GM21423 (cell line): ENCODE measurements at regions not wholly inside any gene's neighbourhood (a gene's known extent, or its start where the extent isn't known, plus 50 kb on each side); places are given as distances from the start of the nearest gene placed in this dataset.
"Not testable (repeated sequence)": the region's sequence is repeated elsewhere in the genome, so short reads cannot be mapped to it uniquely, and the experiment has no call there.

Source experiments
- ATAC-seq: cut with Tn5 transposase; IDR thresholded peaks from one replicate; pipeline ENCODE4 v1.9.1; 2021; ENCODE audit warnings: mild to moderate bottlenecking, moderate library complexity; ENCODE audit not compliant: unreplicated experiment

DNA sequence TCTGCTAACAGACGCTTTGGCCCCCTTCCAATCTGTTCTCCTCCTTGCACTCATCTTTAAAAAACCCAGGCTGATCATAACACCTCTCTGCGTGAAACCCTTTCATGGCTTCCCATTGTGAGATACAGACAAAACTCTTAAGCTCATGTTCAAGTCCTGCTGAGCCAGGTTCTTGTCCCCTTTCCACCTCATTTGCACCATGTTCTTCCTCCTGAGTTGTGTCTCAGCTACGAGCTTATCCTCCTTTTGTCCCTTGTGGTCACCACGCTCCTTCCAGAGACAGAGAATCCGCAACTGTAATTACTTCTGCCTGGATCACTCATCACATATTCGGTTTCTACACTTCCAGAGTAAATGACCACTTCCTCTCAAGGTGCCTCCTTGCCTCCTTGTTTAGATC is 238.8 kb downstream of the ACTR3 start:
- ATAC-seq, result no peak

DNA sequence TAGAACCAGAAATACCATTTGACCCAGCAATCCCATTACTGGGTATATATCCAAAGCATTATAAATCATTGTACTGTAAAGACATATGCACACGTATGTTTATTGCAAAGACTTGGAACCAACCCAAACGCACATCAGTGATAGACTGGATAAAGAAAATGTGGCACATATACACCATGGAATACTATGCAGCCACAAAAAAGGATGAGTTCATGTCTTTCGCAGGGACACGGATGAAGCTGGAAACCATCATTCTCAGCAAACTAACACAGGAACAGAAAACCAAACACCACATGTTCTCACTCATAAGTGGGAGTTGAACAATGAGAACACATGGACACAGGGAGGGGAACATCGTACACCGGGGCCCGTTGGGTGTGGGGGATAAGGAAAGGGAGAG is 242.2 kb downstream of the ACTR3 start:
- ATAC-seq, result not testable (repeated sequence)

DNA sequence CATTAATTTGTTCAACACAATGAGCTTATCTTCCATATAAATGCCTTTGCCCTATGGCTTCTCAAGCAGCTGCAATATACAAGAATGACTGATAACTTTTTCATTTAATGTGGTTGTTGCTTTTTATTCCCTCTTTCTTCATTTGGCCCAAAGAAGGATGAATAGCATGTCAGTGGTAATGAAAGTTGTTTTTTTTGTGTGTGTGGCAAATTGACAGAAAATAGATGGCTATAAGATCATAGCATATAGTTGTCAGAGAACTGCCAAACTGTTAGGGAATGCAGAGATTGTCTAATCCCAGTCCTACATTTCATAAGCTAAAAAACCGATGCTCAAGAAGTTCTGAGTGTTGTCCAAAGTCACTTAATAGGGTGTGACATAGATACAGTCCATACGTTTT is 244.3 kb downstream of the ACTR3 start:
- no peak for ATAC-seq

DNA sequence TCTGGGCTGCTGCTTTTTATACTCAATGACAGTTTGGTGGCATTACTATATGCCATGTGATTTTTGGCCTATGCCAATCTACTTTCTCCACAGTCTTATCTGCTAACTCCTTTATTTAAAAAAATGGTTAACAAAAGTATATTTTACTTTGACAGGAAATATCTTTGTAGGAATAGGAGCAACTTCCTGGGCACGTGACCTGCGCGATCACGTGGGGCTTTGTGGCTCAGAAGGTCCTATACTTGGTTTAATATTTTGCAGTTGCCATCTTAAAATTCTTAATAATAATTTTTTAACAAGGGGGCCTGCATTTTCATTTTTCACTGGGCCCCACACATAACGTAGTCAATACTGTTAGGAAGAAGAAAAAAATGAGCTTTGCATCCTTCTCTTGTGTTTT is 249.7 kb downstream of the ACTR3 start:
- ATAC-seq, result no peak

DNA sequence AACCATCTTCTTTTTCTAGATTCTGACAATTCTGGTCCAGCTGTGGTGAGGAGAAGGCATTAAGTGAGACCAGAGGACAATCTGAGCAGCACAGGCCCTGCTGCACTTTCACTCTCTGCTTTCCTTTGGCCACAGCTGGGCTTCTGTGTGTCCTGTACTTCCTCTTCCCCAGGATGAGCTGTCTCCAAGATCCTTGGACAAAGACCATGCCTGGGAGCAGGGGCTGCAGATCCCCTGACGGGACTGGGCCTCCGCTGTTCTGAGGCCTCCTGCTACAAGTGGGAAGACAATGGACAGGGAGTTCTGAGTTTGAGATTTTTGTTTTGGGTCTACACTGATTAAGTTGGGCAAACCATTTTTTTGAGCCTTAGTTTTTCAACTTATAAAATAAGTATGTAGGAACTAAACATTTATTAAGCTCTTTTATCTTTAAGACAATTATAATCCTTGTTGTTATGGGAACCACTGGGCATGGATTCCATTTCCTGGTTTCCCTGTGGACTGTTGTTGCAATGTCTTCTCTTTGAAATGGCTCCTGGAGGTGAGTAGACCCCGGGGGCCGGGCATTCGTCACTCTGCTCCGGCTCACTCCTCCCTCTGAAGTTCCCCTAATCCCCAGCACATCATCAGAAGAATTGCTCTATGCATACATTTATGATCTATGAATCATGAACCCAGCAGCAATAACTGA is 266.6 kb downstream of the ACTR3 start:
- ATAC-seq, result no peak

DNA sequence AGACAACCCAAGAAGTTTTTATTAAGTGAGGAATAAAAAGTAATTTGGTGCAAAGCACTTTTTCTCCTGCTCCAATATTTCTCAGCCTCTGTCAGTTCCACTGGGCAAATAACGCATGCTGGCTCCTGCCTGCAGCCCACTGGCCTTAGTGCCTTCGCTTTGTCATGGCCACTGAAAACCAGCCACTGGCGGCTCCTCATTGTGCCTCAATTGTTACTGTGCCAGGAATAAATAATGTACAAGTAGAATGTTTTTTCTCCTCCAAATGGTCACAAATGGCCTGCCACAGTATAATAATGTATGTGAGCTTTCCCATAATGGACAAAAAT is 267.1 kb downstream of the ACTR3 start:
- no peak for ATAC-seq

DNA sequence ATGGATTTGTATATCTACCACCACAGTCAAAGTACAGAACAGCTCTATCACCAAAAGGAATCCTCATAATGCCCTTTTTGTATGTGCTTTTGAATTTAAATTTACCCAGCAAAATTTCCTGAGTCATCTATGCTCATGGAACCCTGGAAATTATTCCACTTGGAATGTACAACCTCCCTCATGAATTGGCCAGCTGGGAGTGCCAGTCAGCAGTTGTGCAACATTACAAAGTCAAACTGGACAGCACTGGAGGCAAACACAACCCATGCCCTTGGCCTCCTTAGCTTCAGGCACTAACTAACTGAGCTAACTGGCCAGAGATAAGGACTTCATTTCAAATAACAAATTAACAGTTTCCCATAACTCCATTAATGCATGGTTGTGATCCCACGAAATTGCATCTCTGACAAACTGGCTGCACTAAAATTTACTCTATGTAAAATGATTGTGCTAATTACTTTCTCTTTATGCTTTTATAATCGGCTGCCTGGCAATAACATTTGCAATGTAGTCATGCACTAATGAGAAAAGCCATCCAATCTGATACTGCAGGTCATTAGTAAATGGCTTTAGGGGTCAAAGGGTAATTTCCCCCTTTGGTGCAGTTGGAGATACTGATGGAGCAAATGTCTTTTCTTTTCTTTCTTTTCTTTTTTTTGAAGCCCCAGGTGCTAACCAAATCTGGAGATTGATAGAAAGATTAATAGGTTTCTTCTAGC is 270.5 kb downstream of the ACTR3 start:
- ATAC-seq, result no peak

DNA sequence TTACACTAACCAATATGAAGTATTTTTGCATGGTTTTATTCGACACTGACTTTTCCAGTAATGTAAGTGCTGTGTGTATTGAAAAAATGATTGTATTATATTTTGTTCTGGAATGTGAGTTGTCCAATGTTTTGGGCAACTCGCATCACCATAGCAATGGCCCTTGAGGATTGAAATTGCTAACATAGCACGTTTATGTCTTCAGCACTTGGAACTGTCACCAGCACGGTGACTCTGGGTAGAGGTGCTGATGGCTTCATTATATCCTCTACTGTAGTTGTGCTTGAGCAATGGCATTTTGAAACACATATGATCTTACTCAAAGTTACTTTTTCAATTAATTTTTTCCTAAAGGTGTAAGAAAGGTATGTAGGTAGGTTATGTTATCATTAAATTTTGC is 271.5 kb downstream of the ACTR3 start:
- ATAC-seq, result no peak

DNA sequence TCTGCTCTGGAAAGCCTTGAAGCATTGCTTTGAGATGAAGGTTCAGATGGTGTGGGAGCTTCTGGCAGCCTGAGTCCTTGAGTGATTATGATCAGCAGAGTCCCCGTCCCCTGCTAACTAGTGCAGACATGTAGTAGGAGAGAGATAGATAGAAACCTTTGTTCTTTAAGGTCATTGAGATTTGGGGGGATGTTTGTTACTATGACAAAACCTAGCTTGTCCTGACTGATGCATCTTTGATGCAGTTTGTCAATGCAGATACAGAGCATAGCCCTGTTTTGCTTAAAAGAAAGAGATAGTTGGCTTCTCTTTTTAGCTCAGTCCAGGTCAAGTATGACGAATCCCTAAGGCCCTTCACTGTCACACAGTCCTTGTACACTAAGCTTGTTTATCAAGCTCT is 274.6 kb upstream of the DPP10 start:
- ATAC-seq, result no peak

DNA sequence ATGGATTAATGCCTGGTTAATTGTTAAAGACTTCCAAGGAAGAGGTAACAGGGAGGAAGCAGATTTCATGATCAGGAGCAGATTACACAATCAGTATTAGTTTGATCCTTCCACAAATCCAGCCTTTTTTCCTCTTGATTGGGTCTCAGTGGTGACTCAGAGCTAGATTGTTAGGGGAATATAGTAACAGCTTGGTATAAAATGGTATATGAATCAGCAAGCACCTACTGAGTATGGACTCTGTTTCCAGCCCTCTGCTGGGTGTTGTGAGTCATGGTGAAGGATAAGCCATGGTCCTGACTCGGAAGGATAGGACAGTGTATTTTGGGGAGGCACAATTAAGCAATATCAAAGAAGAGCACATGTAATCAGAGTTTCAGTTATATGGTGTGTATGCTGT is 272.4 kb upstream of the DPP10 start:
- no peak for ATAC-seq

DNA sequence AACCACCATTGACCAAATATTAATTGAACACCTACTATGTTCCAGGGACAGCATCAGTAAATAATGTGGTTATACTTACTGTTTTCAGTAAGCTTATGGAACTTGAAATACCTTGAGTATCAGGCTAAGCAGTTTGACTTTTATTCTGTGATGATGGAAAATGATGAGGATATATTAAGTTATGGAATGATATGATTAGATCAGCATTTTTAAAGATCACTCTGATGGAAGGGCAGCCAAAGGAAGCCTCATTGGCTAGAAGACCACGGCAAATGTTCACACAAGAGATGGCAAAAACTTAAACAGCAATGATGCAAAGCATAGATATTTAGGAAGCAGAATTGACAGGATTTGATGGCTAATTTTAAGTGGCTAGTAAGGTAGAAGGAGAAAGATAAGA is 266.9 kb upstream of the DPP10 start:
- no peak for ATAC-seq

DNA sequence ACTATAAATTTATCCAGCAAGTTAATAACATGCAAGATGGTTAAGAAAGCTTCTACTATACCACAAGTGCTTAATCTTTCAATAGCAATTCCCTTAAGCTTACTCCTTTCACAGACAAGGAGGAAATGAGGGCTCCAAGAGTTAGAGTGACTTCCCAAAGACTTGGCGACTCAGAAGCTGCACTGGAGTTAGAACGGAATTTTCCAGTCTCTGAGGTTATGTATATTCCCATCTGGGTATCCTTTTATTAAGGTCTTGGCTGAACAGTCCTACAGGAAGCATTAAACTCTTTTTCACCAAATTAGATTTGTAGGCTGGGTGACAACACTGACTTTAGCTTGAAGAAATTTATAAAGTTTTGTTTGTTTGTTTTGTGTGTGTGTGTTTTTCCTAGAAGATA is 256.9 kb upstream of the DPP10 start:
- no peak for ATAC-seq

DNA sequence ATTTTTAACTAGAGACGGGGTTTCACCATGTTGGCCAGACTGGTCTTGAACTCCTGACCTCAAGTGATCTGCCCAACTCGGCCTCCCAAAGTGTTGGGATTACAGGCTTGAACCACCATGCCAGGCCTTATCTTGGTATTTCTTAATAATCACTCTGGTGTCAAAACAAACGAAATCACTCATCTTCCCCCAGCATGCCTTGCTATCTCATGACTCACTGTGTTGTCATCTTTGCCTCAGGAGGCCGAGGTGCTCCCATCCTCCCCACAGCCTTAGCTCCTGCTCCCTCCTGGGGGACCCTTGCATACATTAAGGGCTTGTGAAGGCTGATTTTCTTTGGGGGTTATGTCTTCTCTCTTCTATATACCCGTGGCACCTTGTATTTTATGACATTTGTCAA is 250.1 kb upstream of the DPP10 start:
- no peak for ATAC-seq

DNA sequence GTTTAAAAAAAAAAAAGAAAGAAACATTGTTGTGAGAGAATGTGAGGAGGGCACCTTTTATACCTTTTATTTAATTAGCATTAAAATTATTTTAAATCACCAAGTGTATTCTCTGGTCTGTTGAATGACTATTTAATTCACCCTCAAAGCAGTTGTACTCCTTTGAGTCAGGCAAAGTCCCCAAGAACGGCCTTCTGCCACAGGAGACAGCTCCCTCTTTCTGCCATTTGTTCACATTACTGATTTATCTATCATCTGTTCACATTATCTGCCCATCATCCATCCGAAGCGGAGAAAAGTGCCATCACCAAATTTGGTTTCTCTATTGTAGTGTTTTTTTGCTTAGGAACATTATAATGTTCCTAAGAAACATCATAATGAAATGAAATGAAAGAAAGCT is 240.7 kb upstream of the DPP10 start:
- ATAC-seq, result no peak

DNA sequence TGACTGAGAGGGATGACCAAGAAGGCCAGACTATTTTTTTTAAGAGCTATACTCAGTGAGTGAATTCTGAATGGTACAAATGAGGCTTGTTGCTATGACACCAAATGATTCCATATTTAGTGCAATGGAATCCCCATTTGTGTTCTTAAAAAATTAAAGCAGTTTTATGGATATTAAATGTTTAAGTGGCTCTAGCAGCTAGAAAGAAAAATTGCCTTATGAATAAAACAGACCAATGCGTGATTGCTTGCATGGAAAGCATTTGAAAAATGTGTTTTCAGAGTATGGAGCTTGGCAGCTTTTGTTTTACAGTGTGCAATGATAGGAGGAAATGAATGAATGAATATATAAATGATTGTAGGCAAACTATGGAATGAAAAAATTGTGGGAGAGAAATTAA is 238.8 kb upstream of the DPP10 start:
- no peak for ATAC-seq

DNA sequence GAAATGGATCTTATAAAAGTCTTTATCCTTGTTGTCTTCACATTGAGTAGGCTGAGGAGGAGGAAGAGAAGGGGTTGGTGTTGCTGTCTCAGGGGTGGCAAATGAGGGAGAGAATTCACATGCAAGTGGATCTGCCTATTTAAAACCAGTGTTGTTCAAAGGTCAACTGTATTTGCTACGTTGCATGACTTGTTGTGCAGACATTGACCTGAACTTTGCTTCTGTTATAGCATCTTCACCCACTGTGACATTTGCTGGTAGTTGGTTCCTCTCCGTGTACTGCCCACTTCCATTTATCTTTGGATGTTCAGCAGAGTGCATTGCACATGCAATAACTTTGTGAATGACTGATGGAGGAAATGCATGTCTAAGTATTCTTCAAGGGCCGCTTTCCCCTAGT is 228.6 kb upstream of the DPP10 start:
- ATAC-seq, result no peak

DNA sequence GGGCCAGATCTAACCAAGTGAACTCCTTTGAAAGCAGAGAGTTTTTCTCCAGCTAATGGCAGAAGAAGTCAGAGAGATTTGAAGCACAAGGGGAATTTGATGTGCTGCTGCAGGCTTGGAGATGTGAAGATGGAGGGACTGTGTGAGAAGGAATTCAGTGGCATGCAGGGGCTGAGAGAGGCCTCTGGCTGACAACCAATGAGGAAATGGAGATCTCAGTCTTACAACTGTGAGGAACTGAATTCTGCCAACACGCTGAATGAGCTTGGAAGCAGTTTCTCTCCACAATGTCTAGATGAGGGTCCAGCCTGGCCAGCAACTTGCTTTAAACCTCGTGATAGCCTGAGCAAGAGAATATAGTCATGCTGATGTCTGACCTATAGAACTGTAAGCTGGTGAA is 224.1 kb upstream of the DPP10 start:
- ATAC-seq, result no peak

DNA sequence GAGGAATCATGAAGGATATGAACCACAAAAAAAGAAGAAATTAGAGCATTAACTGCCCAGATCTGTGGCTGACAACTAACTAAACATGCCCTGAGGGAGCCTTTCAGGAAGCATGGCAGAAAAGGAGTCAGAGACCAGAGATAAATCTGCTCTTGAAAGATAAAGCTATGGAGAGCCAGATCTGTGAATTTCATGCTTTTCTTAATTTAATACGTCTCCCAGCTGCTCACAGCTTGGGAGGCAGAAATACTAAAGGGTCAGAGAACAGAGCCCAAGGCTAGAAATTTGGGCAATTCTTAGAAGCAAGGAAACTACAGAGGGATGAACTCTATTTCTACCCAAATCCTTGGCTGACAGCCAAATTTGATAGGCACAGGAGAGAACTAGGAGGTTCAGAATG is 223.0 kb upstream of the DPP10 start:
- no peak for ATAC-seq

DNA sequence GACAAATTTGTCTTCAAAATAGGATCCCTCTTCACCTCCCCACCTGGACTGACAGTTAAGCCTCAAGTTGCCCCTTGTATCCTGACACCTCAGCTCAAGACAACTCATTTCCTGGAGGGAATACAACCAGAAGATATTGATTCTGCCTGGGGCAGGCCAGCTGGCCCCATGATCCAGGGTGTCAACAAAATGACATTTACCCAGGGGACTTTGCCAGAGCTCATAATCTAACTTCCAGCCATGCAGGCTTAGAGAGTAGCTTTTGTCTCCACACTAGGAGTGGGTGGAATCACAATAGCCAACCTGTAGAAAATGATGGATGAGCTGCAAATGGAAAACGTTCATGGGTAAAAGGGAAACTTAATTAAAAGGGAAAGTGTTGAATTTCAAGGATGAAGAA is 220.1 kb upstream of the DPP10 start:
- no peak for ATAC-seq

DNA sequence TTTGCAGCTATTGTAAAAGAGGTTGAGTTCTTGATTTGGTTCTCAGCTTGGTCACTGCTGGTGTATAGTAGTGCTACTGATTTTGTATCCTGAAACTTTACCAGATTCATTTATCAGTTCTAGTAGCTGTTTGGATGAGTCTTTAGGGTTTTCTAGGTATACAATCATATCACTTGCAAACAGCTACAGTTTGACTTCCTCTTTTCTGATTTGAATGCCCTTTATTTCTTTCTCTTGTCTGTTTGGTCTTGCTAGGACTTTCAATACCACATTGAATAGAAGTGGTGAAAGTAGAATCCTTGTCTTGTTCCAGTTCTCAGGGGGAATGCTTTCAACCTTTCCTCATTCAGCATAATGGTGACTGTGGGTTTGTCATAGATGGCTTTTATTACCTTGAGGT is 210.5 kb upstream of the DPP10 start:
- ATAC-seq, result no peak

DNA sequence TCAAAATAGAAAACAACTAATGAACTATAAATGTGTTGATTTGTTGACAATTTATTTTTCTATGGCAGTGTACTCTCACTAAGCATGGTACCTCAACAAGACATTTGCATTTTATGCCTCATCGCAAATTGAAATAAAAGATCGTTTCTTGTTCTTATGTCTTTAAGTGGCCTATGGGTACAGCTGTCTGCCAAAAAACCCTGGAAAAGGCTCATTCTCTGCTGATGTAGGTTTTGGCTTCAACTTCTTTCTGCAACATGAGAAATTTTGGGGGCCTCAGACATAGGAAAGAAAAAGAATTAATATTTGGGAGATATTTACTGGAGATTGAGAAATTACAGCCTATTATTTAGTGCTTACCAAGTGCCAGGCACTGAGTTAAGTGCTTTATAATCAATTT is 205.1 kb upstream of the DPP10 start:
- ATAC-seq, result no peak

DNA sequence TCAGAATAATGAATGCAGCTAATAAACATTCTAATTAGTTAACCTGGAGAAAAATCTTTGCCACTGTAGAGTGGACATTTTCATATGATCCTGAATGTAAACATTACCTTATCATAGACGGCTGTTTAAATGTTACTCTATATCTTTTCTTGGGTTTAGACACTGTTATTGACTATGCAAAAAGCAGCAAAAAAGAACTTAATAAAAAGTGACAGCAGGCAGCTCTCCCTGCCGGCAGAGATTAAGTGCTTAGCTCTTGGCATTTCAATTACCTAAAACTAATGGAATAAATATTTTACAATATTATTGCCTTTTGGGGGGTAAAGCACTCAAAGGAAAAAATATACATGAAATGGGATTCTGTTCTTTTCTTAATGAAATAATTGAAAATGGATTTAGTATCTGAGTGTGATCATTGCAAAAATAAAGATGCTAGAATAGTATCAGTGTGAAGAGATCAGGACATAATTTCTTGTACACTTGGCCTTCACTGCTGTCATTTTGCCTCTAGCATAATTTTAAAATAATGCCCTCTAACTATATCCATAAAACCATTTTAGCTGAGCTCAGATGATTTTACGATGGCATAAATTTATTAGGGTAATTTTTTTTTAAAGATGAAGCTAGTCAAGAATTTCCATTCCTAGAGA is 203.4 kb upstream of the DPP10 start:
- ATAC-seq, result no peak

DNA sequence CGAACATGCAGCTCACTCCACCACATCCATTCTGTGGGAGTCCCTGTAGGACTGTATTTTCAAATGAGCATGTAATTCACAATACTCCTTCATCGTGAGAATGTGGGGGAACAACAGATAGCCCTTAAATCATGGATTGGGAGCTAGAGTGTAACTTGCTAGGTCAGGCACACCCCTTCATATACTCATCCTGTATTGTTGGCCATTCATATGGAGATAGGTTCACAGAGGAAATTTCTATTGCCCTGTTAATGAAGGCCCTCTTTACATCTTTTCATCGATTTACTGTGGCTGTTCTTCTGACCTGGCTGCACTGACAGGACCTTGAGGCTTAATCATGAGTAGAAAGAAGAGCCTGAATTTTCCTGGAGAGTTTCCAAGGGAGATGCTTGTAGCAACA is 193.8 kb upstream of the DPP10 start:
- ATAC-seq, result no peak
